Astrocyte of the cerebellum (primary cell): ENCODE measurements at regions not wholly inside any gene's neighbourhood (a gene's known extent, or its start where the extent isn't known, plus 50 kb on each side); places are given as distances from the start of the nearest gene placed in this dataset.
"Not testable (repeated sequence)": the region's sequence is repeated elsewhere in the genome, so short reads cannot be mapped to it uniquely, and the experiment has no call there.

ENCODE experiments used
- DNase-seq: peaks from one replicate; pipeline ENCODE4 v3.0.0-alpha.2; 2011; ENCODE audit warnings: low read depth
- H3K4me3 ChIP-seq: 2 replicates; pipeline ENCODE4 v1.5.1; 2011; ENCODE audit warnings: mild to moderate bottlenecking, low read depth, low read length, moderate library complexity
- in situ Hi-C: cut with HindIII; loops from 2 replicates; pipeline ENCODE4 v1.10.0; 2017; ENCODE audit warnings: low sequenced_read_pairs
- TF ChIP-seq, protein P1 (sequence below): IDR thresholded peaks from 2 replicates; pipeline ENCODE4 v1.5.1; 2012; ENCODE audit warnings: low read length, low read depth, moderate library complexity, mild to moderate bottlenecking; ENCODE audit errors: missing control alignments

DNA sequence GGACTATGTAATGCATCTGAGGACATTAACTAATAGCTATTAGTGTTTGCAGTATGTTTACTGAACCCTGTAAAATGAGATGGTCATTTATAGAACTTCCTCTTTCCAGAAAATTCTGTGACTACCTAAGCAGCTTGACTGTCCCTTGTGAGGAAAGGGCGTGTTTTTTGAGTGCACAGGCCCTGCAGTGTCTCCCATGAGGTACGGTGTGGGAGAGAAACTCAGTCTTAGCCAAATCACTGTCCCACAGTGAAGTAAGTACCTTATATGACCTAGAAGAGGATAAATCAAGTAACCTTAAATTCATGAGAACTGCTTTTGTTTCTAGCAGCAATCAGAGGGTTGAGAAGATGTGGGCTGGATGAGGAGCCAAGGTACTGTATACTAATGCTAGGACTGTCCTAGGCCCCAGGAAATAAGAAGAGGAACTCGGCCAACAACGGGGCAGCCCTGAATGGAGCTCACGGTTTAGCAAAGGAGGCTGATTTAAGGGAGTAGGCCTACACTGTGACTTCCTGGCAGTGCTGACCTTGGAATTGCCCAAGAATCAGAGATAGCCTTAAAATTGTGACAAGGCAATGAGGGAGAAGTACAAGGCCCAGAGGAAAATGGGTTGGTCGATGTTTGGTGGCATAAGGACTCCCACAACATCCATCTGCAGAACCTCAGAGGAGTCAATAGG, 103.5 kb upstream of the CTAGE1 start:
- no peak for DNase-seq
- in situ Hi-C loops: no loop called here
- H3K4me3 ChIP-seq: no peak overlapping the region
- TF ChIP-seq, protein P1, sequence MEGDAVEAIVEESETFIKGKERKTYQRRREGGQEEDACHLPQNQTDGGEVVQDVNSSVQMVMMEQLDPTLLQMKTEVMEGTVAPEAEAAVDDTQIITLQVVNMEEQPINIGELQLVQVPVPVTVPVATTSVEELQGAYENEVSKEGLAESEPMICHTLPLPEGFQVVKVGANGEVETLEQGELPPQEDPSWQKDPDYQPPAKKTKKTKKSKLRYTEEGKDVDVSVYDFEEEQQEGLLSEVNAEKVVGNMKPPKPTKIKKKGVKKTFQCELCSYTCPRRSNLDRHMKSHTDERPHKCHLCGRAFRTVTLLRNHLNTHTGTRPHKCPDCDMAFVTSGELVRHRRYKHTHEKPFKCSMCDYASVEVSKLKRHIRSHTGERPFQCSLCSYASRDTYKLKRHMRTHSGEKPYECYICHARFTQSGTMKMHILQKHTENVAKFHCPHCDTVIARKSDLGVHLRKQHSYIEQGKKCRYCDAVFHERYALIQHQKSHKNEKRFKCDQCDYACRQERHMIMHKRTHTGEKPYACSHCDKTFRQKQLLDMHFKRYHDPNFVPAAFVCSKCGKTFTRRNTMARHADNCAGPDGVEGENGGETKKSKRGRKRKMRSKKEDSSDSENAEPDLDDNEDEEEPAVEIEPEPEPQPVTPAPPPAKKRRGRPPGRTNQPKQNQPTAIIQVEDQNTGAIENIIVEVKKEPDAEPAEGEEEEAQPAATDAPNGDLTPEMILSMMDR: no peak

DNA sequence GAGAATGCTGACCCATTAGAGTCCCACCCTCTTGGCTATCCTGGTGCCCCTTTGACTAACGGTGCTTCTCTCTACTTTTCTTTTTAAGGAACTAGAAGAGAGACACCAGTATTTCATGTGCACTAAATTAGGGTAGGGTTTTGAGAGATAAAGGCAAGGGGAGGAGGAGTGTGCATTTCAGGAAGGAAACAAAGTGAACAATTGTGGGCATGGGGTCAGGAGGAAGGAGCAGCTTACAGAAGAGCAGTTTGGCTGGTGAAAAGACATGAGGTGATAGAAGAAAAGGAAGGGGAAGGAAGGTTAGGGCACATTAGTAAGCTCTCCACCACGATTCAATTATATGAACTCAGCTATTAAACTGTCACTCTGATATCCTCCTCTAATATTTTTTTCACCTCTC, 105.8 kb upstream of the CTAGE1 start:
- TF ChIP-seq, protein P1: no peak
- in situ Hi-C loops: no loop called here
- DNase-seq: no peak
- H3K4me3 ChIP-seq: no peak overlapping the region

DNA sequence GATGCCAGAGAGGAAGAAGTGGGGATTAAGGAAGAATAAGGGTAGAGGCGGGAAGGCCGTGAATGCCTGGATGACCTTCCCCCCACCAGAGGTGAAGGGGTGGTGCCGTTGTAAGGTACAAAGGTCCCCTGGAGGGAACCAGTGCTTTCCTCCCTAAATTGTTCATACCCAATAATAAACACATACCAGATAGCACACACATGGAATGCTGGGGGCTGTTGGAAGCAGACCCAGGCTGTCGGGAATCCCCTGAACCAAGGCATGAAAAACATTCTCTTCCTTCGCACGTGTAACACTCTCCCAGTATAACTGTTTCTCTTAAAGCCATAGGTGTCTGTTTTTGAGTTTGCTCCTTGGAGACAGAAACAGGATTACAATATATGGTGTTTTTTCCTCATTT, 107.1 kb upstream of the CTAGE1 start:
- TF ChIP-seq, protein P1: no peak
- H3K4me3 ChIP-seq: no peak overlapping the region
- in situ Hi-C loops: no loop called here
- no peak for DNase-seq

DNA sequence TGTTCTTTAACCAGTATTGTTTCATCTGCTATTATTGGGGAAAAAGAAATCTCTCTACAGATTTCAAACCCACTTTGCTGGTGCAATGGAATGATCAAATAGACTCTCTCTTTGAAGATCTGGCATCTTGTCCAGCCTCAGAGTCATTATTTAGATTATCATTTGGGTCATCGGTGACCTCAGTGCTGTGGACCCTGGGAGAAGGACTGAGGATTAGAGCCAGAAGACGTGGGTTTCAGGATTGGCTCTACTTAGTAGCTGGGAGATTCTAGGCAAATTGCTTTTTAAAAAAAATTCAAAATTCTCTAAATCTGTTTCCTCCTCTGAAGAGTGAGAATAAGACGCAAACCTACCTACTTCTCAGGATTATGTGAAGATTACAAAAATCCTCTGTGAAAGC, 107.6 kb upstream of the CTAGE1 start:
- no peak for DNase-seq
- no peak overlapping the region for H3K4me3 ChIP-seq
- TF ChIP-seq, protein P1: no peak
- in situ Hi-C loops: no loop called here

DNA sequence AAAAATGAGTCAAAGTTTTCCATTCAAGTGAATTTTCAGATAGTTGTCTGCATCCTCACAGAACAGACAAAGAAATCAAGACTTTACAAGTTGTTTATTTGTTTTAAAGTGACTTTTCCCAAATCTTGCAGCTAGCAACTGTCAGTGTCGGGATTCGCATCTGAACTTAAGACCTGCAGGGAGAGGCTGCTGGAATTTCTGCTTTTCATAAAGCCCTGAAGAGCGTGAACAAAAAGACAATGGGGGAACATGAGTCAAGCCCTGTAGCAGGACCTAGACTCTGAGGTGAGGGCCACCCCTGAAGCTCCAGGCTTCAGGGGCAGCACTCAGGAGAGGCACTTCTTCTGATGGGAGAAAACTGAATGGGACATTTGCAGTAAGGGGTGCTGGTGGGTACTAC, 108.2 kb upstream of the CTAGE1 start:
- no peak overlapping the region for H3K4me3 ChIP-seq
- no peak for DNase-seq
- in situ Hi-C loops: no loop called here
- TF ChIP-seq, protein P1: no peak

DNA sequence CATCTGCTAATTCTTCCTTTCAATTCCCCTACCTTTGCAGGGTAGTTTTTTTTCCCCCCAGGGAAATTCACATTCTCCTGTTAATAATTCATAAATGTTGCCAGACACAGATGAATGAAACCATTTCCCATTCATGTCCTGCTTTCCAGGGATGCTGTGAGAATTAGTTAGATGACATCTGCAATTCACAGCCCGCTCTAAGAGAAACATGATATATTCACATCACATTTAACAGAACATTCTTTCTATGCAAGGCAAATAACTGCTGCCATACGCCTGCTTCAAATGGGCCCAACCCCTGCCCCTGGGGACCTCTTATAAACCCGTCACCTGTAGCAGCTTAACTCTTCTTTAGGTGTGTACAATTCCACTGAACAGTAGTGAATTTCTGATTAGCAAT, 110.6 kb upstream of the CTAGE1 start:
- in situ Hi-C loops: no loop called here
- no peak overlapping the region for H3K4me3 ChIP-seq
- DNase-seq: no peak
- TF ChIP-seq, protein P1: no peak

DNA sequence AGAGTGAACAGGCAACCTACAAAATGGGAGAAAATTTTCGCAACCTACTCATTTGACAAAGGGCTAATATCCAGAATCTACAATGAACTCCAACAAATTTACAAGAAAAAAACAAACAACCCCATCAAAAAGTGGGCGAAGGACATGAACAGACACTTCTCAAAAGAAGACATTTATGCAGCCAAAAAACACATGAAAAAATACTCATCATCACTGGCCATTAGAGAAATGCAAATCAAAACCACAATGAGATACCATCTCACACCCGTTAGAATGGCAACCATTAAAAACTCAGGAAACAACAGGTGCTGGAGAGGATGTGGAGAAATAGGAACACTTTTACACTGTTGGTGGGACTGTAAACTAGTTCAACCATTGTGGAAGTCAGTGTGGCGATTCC, 117.0 kb upstream of the CTAGE1 start:
- in situ Hi-C loops: not testable (repeated sequence)

More for the DNA sequence above, 117.0 kb upstream of the CTAGE1 start:
- not testable (repeated sequence) for H3K4me3 ChIP-seq, DNase-seq
